Astrocyte of the hippocampus (primary cell): ENCODE measurements at regions not wholly inside any gene's neighbourhood (a gene's known extent, or its start where the extent isn't known, plus 50 kb on each side); places are given as distances from the start of the nearest gene placed in this dataset.
"Not testable (repeated sequence)": the region's sequence is repeated elsewhere in the genome, so short reads cannot be mapped to it uniquely, and the experiment has no call there.

Experiments used
- DNase-seq: peaks from one replicate; pipeline ENCODE4 v3.0.0; 2011; ENCODE audit warnings: low read depth, low spot score

DNA sequence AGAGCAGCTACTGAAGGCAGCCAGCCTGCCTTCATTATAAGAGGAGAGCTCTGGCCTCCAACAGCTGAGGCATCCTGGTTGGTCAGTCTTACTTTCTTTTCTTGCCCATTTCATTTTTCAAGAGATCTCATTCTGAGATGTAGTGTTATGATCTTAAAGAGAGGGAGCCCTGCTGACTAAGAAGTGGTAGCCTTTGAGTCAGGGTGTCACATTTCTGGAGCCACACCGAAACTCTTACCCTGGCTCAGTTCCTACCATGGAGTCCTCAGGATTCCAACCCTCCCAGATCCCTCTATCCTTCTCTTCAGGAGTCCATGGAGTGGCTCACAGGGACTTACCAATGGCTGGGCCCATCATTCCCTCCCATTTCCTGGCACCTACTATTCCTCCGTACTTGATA, 386.1 kb upstream of the LARGE1 start:
- no peak for DNase-seq

- DNase-seq = no peak
Observed at GRCh38 chr22:34308101-34308500, 387.8 kb upstream of the LARGE1 start.

- DNase-seq = no peak
Observed at GRCh38 chr22:34319346-34319745, 399.1 kb upstream of the LARGE1 start.

GRCh38 chr22:34324763-34325162, 404.5 kb upstream of the LARGE1 start:
- DNase-seq = no peak

DNA sequence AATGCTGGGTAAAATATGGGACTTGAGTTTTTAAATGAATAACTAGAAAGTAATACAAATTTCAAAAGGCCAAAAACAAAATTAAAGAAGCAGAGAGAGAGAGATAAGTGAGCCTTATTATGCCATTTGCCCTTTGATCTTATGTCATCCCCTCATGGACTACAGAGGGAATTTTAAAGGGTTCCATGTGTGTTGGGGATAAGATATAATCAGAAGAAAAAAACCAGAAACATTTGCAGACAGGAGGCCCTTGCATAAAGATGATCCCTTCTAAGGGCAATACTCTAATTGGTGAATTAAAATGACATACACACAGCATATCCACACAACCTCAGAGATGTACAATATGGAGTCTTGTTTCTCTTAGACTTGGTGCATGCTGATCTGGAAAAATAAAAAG, 406.6 kb upstream of the LARGE1 start:
- DNase-seq = no peak

GRCh38 chr22:34330432-34330831, 410.2 kb upstream of the LARGE1 start:
- no peak for DNase-seq

DNA sequence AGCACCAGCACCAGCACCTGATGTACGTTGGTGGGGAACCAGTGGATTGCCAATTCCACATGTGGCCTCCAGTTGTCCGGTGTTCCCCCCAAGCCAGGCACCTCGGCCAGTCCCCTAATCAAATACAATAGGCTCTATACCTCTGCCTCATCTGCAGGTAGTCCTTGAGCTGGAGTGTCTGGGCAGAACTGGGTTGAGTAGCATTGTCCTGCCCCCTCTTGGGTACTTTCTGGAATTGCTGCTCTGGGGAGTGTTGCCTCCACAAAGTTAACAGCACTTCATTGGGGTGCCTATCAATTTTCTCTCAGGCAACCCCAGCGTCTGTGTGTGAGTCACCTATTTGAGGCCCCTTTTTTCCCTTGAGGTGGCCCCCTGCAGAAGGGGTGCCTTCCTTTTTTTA, 413.0 kb upstream of the LARGE1 start:
- no peak for DNase-seq

GRCh38 chr22:34334893-34335292, 414.6 kb upstream of the LARGE1 start:
- DNase-seq = no peak

DNA sequence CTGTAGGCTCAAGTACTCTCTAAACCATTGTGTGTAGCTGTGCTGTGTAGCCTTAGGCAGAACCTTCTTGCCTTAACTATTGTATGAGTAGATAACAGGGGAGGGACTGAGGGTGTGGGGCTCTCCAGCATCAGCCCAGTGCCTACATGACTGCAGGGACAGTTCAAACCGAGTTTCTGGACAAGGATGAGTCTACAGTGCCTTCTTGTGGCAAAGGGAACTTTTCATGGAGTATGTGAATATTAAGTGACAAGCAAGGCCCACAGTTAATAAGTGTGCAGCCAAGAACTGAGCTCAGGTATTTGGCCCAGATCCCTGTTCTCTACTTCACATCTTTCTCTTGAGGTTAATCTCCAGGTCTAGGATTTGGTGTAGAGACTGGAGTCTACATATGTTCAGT, 424.4 kb upstream of the LARGE1 start:
- no peak for DNase-seq

DNA sequence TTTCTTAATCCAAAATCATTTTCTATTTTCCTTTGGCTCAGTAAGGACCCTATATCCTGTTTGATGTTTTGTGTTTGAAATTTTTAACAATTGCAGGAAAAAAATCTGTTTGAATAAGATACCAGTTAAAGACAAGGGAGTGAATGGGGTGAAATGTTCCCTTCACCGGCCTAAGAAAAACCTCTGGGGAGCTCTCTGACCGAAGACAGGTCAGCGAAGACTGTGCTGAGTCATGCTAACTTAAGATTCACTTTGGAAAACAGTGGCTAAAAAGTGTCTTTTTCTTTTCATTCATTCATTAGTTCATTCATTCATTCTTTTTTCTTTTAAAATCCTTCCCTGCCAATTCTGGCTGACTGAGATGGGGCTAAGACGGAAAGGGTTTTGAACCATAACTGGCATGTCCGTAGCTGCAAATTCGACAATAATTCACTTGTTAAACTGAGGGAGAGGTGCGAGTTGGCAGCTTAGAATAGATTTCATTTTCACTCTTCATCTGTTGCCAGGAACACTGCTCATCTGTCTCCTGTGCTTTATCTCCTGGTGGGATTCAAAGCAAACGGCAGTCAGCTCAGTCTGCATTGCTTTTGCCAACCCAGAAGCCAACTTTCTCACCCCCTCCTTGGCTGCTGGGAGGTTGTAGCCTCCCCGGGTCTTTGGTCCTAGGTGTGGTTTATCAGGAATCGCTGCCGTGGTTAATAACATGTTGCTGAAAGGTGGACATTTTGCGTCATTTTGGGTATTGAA, 434.0 kb upstream of the LARGE1 start:
- DNase-seq = no peak

DNA sequence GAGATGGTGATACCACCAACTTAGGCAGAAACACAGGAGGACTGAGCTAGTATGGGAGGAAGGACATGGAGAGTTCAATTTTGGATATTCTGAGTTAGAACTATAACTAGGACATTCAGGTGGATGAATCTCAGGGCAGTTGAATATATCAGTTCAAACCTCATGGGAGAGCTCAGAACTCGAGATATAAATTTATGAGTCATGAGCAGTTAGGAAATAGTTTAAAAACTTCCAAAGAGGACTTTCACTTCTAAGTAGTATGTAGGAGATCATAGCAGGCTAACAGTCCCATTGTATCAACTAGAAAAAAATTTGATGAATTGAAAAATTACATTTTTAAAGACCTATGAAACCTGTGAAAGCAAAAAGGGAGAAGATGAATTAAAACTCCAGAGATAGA, 436.2 kb upstream of the LARGE1 start:
- DNase-seq = no peak

DNA sequence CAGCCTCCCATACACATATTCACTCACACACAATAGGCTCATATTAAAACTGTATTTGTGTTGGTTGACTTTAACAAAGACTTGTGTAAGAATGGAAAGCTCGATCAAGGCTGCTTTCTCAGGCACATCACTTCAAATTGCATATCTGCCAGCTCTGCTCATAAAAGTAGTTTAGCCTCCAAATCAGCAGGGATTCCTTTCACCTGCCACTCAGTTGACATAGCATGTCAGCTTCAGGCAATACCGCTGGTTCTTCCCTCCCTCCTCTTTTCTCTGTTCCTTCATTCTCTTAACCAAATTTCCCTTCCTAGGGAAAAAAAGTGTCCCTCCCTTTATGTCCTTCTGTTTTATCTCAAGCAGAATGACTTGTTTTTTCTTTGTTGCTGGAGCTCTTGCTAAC, 450.4 kb upstream of the LARGE1 start:
- DNase-seq = no peak

GRCh38 chr22:34379825-34380224, 459.5 kb upstream of the LARGE1 start:
- no peak for DNase-seq

DNA sequence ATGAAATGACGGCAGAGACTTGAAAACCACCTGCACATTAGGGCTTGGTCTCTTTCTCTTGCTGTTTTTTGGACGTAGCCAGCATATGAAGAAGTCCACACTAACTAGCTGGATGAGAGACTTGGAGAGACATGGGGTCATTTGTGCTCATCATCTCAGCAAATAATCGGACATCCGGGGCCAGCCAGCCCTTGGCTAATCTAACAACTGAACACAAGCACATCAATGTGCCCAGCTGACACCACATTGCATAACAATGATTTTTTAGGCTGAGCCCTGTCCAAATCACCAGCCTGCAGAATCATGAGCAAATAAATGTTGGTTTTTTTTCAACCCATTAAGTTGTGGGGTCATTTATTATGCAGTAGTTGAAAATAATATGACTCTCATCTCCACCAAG, 460.3 kb upstream of the LARGE1 start:
- DNase-seq = no peak

- no peak for DNase-seq
Observed at GRCh38 chr22:34390400-34390799, 470.1 kb upstream of the LARGE1 start.

GRCh38 chr22:34395370-34395769, 475.1 kb upstream of the LARGE1 start:
- no peak for DNase-seq

DNA sequence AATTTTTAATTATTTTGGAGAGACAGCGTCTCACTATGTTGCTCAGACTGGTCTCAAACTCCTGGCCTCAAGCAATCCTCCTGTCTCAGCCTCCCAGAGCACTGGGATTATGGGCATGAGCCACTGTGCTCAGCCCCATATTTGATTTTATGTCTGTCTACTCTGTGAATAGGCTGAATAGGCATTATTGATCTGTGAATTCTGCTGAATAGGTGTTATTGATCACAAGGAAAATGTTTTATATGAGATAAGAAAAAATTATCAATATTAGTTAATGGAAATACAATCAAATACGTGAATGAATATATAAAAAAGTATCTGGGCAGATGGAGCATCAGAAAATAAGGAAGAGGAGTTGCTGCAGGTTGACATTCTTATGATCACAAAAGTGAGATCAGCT, 483.4 kb upstream of the LARGE1 start:
- DNase-seq = no peak

GRCh38 chr22:34410111-34410510, 489.8 kb upstream of the LARGE1 start:
- no peak for DNase-seq

DNA sequence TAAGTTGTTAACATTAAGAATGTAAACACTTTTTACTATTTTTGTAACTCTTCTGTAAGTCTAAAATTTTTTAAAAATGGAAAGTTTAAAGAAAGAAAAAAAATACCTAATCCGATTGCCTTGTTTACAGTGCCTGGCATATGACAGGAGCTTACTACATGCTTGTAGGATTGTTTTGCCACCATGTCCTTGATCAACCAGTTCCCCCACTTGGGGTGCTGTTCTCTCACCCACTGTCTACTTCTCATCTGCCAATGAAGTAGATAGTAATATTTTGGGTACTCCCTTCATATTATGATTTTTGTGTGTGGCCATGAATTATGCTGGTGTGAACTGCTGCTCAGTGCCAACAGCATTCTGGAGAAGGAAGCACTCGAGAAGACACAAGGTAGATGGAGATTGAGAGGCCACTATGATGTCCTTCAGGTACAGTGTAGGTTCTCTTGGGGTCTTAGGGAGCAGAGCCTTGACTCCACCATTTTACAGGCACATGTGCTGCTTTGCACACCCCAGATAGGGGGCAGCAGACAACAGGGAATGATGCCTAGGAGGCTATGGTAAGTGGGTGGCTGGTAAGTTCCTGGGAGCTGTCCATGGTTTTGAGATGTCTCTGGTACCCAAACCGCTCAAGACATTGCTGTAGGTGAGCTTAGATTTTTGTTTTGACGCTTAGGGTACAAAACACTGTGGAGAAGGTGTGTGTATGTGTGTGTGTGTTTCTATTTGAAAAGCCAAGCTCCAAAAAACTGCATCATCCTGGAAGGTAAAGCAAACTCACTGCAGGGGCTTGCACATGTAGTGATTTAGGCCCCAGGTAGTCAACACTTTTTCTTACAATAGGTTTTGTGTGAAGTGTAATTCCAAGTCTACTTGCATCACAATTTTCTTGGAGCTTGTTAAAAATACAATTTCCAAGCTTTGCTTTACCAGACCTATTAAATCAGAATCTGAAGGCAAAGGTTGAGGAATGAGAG, 494.5 kb upstream of the LARGE1 start:
- peak; percentile 70 for DNase-seq

GRCh38 chr22:34416022-34416860, 496.0 kb upstream of the LARGE1 start:
- no peak for DNase-seq

DNA sequence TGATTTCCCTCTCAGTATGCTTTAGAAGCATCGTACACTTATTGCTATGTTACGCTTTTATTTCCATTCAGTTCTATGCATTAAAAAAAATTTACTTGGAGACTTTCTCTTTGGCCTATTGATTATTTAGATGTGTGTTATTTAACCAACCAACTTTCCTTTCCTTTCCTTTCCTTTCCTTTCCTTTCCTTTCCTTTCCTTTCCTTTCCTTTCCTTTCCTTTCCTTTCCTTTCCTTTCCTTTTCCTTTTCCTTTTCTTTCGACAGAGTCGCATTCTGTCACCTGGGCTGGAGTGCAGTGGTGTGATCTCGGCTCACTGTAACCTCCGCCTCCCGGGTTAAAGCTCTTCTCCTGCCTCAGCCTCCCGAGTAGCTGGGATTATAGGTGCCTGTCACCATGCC, 502.7 kb upstream of the LARGE1 start:
- DNase-seq = not testable (repeated sequence)

GRCh38 chr22:34427436-34427835, 507.2 kb upstream of the LARGE1 start:
- no peak for DNase-seq
